RWPE2 (cell line): ENCODE measurements at regions not wholly inside any gene's neighbourhood (a gene's known extent, or its start where the extent isn't known, plus 50 kb on each side); places are given as distances from the start of the nearest gene placed in this dataset.

Source experiments
- ATAC-seq: fragments of 200-7000 bp; cut with Tn5 transposase; 3 replicates; pipeline ENCODE4 v1.9.1; 2021; ENCODE audit warnings: low read depth
- DNase-seq: peaks from one replicate; pipeline ENCODE4 v3.0.0-alpha.2; 2020; ENCODE audit warnings: low spot score
- H3K27ac ChIP-seq: fragments of 450-650 bp; 2 replicates; pipeline ENCODE4 v1.5.1; 2017; ENCODE audit warnings: mild to moderate bottlenecking; ENCODE audit not compliant: poor library complexity, severe bottlenecking
- H3K27me3 ChIP-seq: fragments of 250-450 bp; sonication (Bioruptor Pico); 2 replicates; pipeline ENCODE4 v1.5.1; 2021; ENCODE audit warnings: mild to moderate bottlenecking, moderate library complexity; ENCODE audit not compliant: insufficient read depth, poor library complexity, severe bottlenecking
- H3K36me3 ChIP-seq: fragments of 250-450 bp; sonication (Bioruptor Pico); 2 replicates; pipeline ENCODE4 v1.5.1; 2020; ENCODE audit warnings: low read depth, mild to moderate bottlenecking, moderate library complexity
- H3K4me1 ChIP-seq: fragments of 250-450 bp; sonication (Bioruptor Pico); 2 replicates; pipeline ENCODE4 v1.5.1; 2021; ENCODE audit warnings: mild to moderate bottlenecking, moderate library complexity; ENCODE audit not compliant: insufficient read depth, poor library complexity, severe bottlenecking
- H3K4me3 ChIP-seq: fragments of 250-450 bp; sonication (Bioruptor Pico); 2 replicates; pipeline ENCODE4 v1.5.1; 2021; ENCODE audit warnings: mild to moderate bottlenecking, moderate library complexity; ENCODE audit not compliant: severe bottlenecking
- H3K9me3 ChIP-seq: fragments of 250-450 bp; sonication (Bioruptor Pico); 2 replicates; pipeline ENCODE4 v1.5.1; 2021; ENCODE audit warnings: mild to moderate bottlenecking, moderate library complexity; ENCODE audit not compliant: severe bottlenecking
- CTCF ChIP-seq: fragments of 450-650 bp; IDR thresholded peaks from one replicate; pipeline ENCODE4 v1.5.1; 2017; ENCODE audit warnings: mild to moderate bottlenecking, moderate library complexity; ENCODE audit not compliant: poor library complexity, severe bottlenecking

- no peak for TF ChIP-seq CTCF
- DNase-seq (no peak), ATAC-seq (no peak)
- H3K4me3 ChIP-seq: no peak overlapping the region
- no peaks in the 10 kb centered on the region for H3K9me3 ChIP-seq
- peaks cover 8% of the 10 kb centered on the region for H3K4me1 ChIP-seq
- H3K36me3 ChIP-seq: no peaks in the 10 kb centered on the region
- no peaks in the 10 kb centered on the region for H3K27me3 ChIP-seq
- no peak overlapping the region for H3K27ac ChIP-seq
Observed at GRCh38 chr2:160583813-160584537, 90.4 kb upstream of the RBMS1 start.

GRCh38 chr2:160584972-160585494 is 91.4 kb upstream of the RBMS1 start:
- TF ChIP-seq CTCF: no peak
- Histone ChIP-seq H3K4me1 (peaks cover 8% of the 10 kb centered on the region), H3K9me3 (no peaks in the 10 kb centered on the region), H3K36me3 (no peaks in the 10 kb centered on the region), H3K4me3 (no peak overlapping the region), H3K27ac (no peak overlapping the region), H3K27me3 (no peaks in the 10 kb centered on the region)
- ATAC-seq: no peak
- no peak for DNase-seq

GRCh38 chr2:160590664-160591063 is 97.1 kb upstream of the RBMS1 start:
- H3K9me3 ChIP-seq: no peaks in the 10 kb centered on the region
- no peak for DNase-seq
- H3K4me1 ChIP-seq: no peaks in the 10 kb centered on the region
- no peak for TF ChIP-seq CTCF
- no peaks in the 10 kb centered on the region for H3K36me3 ChIP-seq
- no peak for ATAC-seq
- no peak overlapping the region for H3K4me3 ChIP-seq
- H3K27me3 ChIP-seq: no peaks in the 10 kb centered on the region
- no peak overlapping the region for H3K27ac ChIP-seq

- no peak for DNase-seq
- H3K27ac ChIP-seq: no peak overlapping the region
- H3K27me3 ChIP-seq: no peaks in the 10 kb centered on the region
- H3K36me3 ChIP-seq: no peaks in the 10 kb centered on the region
- no peak overlapping the region for H3K4me3 ChIP-seq
- no peaks in the 10 kb centered on the region for H3K4me1 ChIP-seq
- no peak for ATAC-seq
- no peak for TF ChIP-seq CTCF
- H3K9me3 ChIP-seq: no peaks in the 10 kb centered on the region
Observed at GRCh38 chr2:160592401-160592800, 98.8 kb upstream of the RBMS1 start.

DNA sequence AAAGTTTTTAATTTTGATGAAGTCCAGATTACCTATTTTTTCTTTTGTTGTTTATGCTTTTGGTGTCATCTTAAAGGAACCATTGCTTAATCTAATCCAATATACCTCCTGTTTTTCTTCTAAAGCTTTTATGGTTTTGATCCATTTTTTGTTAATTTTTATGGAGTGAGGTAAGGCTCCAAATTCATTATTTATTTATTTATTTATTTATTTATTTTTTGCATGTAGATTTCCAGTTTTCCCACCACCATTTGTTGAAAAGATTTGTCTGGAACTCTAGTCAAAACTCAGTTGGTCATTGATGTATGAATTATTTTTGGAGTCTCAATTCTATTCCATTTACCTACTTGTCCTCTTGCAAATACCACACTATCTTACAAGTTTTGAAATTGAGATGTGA is 99.4 kb upstream of the RBMS1 start:
- Histone ChIP-seq H3K27me3 (no peaks in the 10 kb centered on the region), H3K9me3 (no peaks in the 10 kb centered on the region), H3K4me3 (no peak overlapping the region), H3K27ac (no peak overlapping the region), H3K36me3 (no peaks in the 10 kb centered on the region), H3K4me1 (no peaks in the 10 kb centered on the region)
- ATAC-seq (no peak), DNase-seq (no peak)
- no peak for TF ChIP-seq CTCF
